ENCODE measurements at regions not wholly inside any gene's neighbourhood (a gene's known extent, or its start where the extent isn't known, plus 50 kb on each side); places are given as distances from the start of the nearest gene placed in this dataset.

- no peak for TF ChIP-seq CTCF (IDR thresholded peaks at IDR 0.05; ENCODE audit: borderline replicate concordance, extremely low read depth, insufficient read depth)
- Histone ChIP-seq H3K9me3 (ENCODE audit: control insufficient read depth in 2 of 3, insufficient read depth in 1 of 3, low read length in 3 of 3) (no peaks in the 10 kb centered on the region), H3K27ac (ENCODE audit: low read depth in 2 of 2, low read length in 2 of 2) (no peak overlapping the region), H3K9ac (ENCODE audit: low read length in 3 of 3) (no peak overlapping the region), H3K36me3 (ENCODE audit: control insufficient read depth in 2 of 3, insufficient read depth in 3 of 3, low read length in 3 of 3) (no peaks in the 10 kb centered on the region), H3K4me1 (ENCODE audit: control insufficient read depth in 2 of 3, insufficient read depth in 2 of 3, low read depth in 1 of 3, low read length in 3 of 3) (no peaks in the 10 kb centered on the region), H3K4me3 (ENCODE audit: low read length in 3 of 3) (no peak overlapping the region), H3K27me3 (ENCODE audit: control insufficient read depth, insufficient read depth, low read length) (no peaks in the 10 kb centered on the region)
- FAIRE-seq (no peak), DNase-seq (peak; percentile 29 to 57 (median 44))
- intact Hi-C loops (cut with DNase I), result no loop called here
Measured at GRCh38 chr14:98819132-98819866, 452.7 kb downstream of the BCL11B start.

- Histone ChIP-seq H3K27me3 (ENCODE audit: control insufficient read depth, insufficient read depth, low read length) (no peaks in the 10 kb centered on the region), H3K9me3 (ENCODE audit: control insufficient read depth in 2 of 3, insufficient read depth in 1 of 3, low read length in 3 of 3) (no peaks in the 10 kb centered on the region), H3K4me3 (ENCODE audit: low read length in 3 of 3) (no peak overlapping the region), H3K4me1 (ENCODE audit: control insufficient read depth in 2 of 3, insufficient read depth in 2 of 3, low read depth in 1 of 3, low read length in 3 of 3) (no peaks in the 10 kb centered on the region), H3K36me3 (ENCODE audit: control insufficient read depth in 2 of 3, insufficient read depth in 3 of 3, low read length in 3 of 3) (no peaks in the 10 kb centered on the region), H3K9ac (ENCODE audit: low read length in 3 of 3) (no peak overlapping the region), H3K27ac (ENCODE audit: low read depth in 2 of 2, low read length in 2 of 2) (no peak overlapping the region)
- DNase-seq, result peak in 1 of 5 donors; percentile 25
- no peak for FAIRE-seq
- intact Hi-C loops (cut with DNase I), result no loop called here
- no peak for TF ChIP-seq CTCF (IDR thresholded peaks at IDR 0.05; ENCODE audit: borderline replicate concordance, extremely low read depth, insufficient read depth)
Measured at GRCh38 chr14:98819867-98820206, 452.2 kb downstream of the BCL11B start.

- intact Hi-C loops (cut with DNase I), result no loop called here
- no peak for FAIRE-seq
- no peak overlapping the region for H3K4me3 ChIP-seq (ENCODE audit: low read length in 3 of 3)
- H3K4me1 ChIP-seq (ENCODE audit: control insufficient read depth in 2 of 3, insufficient read depth in 2 of 3, low read depth in 1 of 3, low read length in 3 of 3), result no peaks in the 10 kb centered on the region
- TF ChIP-seq CTCF (IDR thresholded peaks at IDR 0.05; ENCODE audit: borderline replicate concordance, extremely low read depth, insufficient read depth), result no peak
- H3K9me3 ChIP-seq (ENCODE audit: control insufficient read depth in 2 of 3, insufficient read depth in 1 of 3, low read length in 3 of 3), result no peaks in the 10 kb centered on the region
- DNase-seq, result no peak
- no peak overlapping the region for H3K27ac ChIP-seq (ENCODE audit: low read depth in 2 of 2, low read length in 2 of 2)
- no peak overlapping the region for H3K9ac ChIP-seq (ENCODE audit: low read length in 3 of 3)
- H3K36me3 ChIP-seq (ENCODE audit: control insufficient read depth in 2 of 3, insufficient read depth in 3 of 3, low read length in 3 of 3), result no peaks in the 10 kb centered on the region
- no peaks in the 10 kb centered on the region for H3K27me3 ChIP-seq (ENCODE audit: control insufficient read depth, insufficient read depth, low read length)
Measured at GRCh38 chr14:98822917-98823316, 449.1 kb downstream of the BCL11B start.

DNA sequence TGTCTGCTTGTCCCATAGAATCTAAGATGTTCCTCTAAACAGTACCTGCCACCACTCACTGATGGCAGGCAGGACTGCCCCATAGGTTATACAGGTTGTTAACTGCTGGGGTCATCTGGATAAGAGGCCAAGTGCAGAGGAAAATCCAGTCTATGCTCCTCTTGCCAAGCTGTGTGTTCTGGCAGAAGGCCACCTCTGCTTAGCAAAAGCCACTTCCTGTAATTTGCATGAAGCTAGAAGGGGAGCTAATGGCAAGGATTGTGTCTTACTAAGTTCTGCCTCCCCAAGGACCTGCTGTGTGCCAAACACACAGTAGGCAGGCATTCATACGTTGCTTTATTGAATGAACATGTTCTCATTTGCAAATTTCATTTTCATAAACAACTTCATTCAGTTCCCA, 445.4 kb downstream of the BCL11B start:
- Histone ChIP-seq H3K36me3 (ENCODE audit: control insufficient read depth in 2 of 3, insufficient read depth in 3 of 3, low read length in 3 of 3) (no peaks in the 10 kb centered on the region), H3K9me3 (ENCODE audit: control insufficient read depth in 2 of 3, insufficient read depth in 1 of 3, low read length in 3 of 3) (no peaks in the 10 kb centered on the region), H3K4me1 (ENCODE audit: control insufficient read depth in 2 of 3, insufficient read depth in 2 of 3, low read depth in 1 of 3, low read length in 3 of 3) (no peaks in the 10 kb centered on the region), H3K27me3 (ENCODE audit: control insufficient read depth, insufficient read depth, low read length) (no peaks in the 10 kb centered on the region), H3K9ac (ENCODE audit: low read length in 3 of 3) (no peak overlapping the region), H3K4me3 (ENCODE audit: low read length in 3 of 3) (no peak overlapping the region), H3K27ac (ENCODE audit: low read depth in 2 of 2, low read length in 2 of 2) (no peak overlapping the region)
- no peak for TF ChIP-seq CTCF (IDR thresholded peaks at IDR 0.05; ENCODE audit: borderline replicate concordance, extremely low read depth, insufficient read depth)
- FAIRE-seq (no peak), DNase-seq (no peak)
- intact Hi-C loops (cut with DNase I), result no loop called here

Measured in kidney (tissue), 13 donors.